Inflammatory macrophage treated with lipopolysaccharide for 1 hour (primary cell): ENCODE measurements at regions not wholly inside any gene's neighbourhood (a gene's known extent, or its start where the extent isn't known, plus 50 kb on each side); places are given as distances from the start of the nearest gene placed in this dataset.

Experiments
- DNase-seq, 2 donors: peaks; one replicate each; pipeline ENCODE4 v3.0.0-alpha.2; 2020 to 2022

DNA sequence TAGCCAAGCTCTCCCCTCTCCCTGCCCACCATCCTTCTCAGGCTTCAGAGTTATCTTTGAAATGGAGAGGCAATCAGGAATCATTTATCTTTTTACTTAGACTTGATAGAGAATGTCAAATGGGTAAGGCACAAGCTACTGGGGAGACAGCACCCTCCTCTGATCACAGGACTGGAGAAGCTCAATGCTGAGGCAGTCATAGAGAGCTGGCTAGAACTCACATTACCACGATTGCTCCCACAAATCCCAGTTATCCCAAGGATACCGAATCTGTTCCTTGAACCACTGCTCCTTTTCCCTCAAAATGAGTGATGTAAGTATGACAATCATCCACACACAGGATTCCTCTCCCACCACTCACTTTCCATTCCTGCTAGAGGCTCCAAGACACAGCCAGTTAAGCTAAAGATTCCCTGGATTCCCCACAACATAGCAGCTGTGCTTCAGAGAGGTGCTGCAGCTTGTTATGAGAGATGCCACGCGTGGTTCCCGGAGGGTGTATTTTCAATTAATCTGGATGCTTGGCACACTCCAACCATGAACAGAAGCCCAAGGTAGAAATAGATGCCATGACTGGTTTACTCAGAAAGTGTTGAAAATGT is 96.2 kb upstream of the VGLL2 start:
- DNase-seq, result no peak

DNA sequence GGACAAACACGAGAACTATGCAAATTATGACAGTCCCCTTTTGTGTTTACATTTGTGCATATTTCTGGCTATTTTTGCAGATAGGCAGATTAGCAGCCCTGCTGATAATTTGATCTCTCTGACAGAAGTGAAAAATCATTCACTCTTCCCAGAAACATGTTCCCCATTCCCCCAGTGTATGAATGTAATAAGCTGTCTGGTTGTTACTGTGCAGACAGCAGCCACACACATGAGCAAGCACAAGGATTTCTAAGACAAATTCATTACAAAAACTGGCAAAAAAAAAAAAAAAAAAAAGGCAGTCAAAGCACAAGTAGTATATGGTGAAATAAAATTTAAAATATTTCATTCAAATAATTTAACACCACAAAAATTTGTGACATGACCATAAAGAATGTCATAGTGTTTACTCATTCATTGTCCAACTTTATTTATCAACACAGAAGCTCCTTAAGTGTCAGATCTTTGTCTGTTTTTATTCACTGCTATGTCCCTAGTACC is 95.5 kb upstream of the VGLL2 start:
- DNase-seq, result no peak

DNA sequence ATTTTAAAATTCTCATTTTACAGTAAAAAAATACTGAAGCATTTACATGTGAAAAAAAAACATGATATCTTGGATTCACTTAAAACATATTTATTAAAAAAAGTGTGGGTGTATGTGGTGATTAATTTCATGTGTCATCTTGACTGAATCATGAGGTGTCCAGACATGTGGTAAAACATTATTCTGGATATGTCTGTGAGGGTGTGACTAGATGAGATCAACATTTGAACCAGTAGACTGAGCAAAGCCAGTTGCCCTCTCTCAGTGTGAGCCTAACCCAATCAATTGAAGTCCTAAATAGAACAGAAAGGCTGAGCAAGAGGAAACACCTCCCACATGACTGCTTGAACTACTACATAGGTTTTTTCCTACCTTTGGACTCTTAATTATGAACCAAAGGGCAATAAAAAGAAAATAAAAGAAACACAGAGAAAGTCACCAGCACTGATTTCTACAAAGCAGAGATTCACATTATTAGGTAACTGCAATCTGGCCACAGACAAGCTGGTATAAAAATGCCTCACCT is 90.5 kb upstream of the VGLL2 start:
- no peak for DNase-seq

DNA sequence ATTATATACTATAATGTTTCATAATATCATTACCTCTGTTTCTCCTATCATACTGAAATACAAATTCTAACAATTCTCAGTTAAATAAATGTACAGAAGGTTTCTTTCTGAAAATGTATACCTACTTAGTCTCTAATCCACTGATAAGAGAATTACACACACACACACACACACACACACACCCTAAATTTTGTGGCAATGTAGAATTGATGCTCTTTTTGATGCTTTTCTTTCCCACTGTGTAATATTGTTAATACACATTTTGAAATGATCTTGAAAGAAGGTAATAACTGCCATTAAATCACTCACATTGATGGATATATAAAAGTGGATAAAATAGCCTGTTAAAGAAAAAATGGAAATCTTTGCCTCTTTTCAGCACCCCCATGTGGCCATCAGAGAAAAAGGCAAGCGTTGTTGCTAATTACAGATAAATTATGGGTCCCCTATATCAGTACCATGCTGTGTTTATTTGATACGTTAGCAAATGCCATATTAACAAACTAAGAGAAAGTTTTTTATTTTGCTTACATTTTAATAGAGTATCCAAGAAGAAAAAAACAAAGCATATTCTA is 76.6 kb upstream of the VGLL2 start:
- DNase-seq, result peak in 1 of 2 donors; percentile 1

DNA sequence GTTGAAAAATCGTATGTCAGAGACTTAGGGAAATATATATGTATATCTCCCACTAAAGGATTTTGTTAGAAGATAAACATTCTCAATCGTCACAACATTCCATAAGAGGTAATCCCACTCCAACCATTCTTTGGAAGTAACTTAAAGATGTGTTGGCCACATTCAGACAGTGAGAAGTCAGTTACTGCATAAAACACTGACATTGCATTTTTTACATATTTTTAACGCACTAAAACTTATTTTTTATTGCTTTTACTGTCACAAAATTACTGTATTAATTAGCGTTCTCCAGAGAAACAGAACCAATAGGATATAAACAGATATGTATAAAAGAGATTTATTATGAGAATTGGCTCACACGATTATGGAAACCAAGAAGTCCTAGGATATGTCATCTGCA is 74.3 kb upstream of the VGLL2 start:
- DNase-seq, result no peak

DNA sequence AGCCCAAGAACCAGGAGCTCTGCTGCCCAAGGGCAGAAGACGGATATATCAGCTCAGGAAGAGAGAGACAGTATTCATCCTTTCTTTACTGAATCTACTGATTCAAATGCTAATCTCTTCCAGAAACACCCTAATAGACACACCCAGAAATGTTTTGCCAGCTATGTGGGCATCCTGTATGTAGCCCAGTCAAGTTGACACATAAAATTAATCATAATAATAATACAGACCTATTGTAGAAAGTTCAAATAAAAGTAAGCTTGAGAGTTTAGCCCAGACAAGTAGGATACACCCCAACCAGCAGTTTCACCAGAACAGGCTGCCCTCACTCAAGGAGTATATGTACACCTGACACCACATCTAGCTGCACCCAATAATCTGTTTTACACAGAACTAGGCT is 73.9 kb upstream of the VGLL2 start:
- DNase-seq, result no peak

DNA sequence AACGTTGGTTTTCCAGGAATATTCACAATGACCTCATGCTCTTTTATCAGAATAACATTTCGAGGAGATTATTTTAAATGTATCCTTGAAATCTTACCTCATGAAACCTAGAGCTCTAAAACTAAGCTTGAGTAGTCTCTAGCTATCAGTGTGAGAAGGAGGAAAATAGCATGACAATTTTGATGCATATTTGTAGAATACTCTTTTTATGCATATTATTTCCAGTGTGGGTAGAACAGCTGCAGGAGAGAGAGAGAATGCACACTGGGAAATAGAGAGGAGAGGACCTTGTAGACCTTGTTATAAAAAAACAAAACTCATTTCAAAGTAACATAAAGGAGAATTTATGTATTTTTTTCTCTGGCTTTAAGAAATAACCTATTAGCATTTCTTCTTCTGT is 71.1 kb upstream of the VGLL2 start:
- DNase-seq, result no peak

DNA sequence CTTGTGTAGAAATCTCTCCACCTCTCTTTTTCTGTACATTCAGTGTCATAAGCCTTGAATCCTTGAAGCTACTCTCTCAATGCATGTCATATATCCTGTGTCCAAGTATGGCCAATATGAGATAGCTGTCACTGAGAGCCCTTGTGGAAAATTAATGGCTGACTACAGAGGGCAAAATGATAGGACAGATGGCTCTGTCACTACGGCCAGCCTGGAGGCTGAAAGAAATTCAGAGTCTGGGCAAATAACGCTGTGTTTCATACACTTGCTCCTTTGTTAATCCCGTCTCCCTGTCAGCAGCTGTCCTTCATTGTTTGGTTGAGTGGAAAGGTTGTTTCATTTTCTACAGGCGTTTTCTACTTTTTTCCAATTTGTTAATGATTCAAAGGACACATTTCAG is 70.4 kb upstream of the VGLL2 start:
- DNase-seq, result no peak

DNA sequence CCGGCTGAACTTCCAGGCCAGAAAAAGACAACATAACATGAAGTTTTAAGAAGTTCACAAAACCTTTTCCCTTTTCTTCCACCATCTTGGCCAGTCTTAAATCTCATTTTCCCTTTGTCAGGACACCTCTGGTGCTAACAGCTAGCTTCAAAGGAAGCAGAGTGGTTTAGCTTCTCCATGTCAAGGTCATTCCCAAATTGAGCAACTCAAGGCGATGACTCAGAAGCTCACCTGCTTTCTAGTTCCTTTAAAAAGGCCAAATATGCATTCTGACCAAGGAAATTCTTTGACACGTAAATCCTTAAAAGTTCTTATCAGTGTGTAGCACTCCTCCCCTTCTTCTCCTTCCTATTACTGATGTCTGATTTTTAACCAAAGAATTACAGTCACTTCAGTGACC is 69.6 kb upstream of the VGLL2 start:
- no peak for DNase-seq

DNA sequence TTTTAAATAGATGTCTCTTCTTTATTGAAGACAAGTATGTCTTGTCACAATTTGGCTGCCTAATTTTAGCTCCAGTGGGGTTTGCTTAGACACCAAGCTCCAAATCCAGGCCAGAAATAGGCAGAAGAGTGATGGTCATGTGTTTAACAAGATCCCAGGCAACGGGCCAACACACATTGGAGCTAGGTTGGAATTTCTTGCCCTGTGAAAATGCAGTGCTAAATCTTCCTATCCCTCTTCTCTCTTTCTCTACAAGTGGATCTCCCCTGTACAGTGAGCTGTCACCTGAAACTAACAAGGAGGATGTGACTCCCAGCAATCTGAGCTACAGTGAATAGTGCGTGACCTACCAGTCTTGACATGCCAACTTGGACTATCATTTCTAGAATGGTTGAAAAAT is 65.3 kb upstream of the VGLL2 start:
- DNase-seq, result no peak

DNA sequence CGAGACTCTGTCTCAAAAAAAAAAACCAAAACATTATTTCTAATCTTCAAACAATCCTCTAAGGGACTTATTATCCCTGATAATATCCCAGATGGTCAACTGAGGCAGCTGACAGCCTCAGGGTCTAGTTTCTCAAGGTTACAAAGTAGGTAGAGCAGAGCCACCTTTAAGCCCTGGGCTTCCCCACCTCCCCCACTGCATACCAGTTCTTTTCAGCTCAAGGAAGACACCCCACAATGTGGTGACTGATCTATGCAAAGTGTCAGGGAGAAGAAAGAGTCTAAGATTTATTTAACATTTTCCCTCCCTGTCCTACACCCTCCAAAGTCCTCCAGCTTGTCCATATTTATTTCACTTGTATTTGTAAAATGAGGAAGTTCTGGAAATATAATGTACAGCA is 60.5 kb upstream of the VGLL2 start:
- no peak for DNase-seq

DNA sequence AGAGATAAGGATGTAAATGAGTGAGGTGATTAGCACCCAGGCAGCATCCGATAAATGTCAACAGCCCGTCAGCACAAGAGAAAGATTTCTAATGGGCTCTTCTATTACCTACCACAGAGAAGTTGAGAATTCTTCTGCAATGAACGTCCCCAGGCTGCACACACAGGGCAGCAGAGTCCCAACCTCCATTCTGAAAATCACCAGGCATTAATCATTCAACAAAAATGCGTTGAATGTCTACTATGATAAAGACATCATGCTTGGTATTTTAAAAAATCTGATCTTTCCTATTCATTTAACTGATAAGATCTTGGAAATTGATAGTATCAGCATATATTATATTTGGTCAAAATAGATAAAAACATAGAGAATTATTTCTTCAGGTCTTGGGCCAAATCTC is 59.5 kb upstream of the VGLL2 start:
- no peak for DNase-seq

DNA sequence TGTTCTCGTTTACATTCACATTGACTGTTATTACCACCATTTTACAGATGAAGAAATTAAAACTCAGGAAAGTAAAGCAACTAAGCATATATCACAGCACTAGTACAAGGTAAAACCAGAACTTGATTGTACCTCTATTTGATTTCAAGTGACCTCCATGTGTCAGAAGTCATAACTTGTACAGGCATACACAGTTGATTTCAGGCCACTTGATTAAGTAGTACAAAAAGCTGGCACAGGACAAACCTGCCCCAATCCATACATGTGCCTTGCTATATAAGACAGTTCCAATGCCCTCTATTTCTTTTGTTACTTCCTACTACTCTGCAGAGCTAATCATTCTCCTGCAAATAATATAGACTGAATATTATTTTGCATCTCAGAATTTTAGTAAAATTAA is 58.8 kb upstream of the VGLL2 start:
- DNase-seq, result no peak

DNA sequence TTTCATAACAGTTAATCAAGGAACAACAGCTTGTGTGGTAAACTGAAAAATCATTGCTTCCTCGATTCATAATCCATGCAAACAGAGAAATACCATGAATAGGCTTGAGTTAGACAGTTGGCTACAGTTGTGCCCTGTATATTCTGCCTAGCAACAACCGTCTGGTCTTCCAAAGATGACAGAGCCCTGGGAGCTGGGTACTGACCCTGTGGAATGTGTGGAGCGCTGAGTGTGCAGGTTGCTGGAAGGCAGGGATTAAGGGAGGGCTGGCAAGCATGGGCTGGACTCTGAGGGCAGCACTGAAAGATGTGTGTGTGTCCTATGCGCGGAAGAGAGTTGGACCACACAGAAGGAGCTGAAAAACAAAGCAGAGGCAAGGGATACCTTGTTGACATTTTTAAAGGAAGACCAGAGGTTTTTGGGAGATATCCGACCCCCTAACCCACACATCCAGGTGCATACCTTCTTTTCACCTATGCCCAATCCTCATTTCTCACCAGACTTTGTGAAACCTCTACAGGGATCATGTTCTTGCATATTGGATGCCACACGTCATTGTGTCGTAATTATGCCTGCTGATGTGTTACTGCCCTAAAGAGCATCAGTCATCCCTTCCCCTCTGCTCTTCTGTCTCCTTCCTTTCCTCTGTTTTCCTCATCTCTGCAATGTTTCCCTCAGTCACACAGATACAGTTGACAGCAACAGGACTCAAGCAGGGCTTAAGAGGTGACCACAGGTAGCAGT is 58.2 kb upstream of the VGLL2 start:
- no peak for DNase-seq

DNA sequence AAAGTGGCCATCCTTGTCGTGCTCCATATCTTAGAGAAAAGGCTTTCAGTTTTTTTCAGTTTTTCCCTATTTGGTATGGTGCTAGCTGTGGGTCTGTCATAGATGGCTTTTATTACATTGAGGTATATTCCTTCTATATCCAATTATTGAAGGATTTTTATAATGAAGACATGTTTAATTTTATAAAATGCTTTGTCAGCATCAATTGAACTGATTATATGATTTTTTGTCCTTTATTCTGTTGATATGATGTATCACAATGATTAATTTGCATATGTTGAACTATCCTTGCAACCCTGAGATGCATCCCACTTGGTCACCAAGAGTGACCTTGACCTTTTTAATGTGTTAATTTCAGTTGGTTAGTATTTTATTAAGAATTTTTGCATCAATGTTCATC is 55.1 kb upstream of the VGLL2 start:
- DNase-seq, result no peak

DNA sequence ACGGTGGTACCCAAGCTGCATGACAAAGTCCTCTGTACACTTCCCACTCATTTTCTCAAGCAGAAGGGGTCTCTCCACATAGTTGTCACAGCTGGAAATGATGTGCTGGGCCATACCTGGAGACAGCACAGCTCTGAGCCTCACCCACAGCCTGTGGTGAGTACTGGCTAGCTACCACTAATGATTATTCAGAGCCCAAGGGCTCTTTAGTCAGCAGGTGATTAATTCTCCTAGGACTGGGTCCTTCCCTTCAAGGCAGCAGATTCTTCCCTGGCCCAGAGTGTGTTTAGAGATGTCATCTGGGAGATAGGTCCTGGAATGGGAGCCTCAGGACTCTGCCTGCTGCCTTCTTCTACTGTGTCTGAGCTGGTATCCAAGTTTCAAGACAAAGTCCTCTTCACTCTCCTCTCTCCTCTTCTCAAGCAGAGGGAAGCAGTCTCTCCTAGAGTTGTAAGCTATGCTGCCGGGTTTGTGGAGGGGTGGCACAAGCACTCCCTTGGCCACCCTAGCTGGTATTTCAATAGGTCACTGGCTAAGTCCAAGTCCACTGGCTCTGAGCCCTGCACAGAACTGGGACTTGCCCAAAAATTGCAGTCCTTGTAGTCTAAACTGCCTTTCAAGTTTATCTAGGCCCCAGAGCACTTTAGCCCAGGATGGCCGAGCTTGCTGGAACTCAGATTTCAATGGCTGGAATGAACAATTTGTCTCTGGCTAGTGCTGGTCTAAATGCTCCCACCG is 49.8 kb upstream of the VGLL2 start:
- no peak for DNase-seq
